Sigmoid colon (tissue), 6 donors: ENCODE measurements at regions not wholly inside any gene's neighbourhood (a gene's known extent, or its start where the extent isn't known, plus 50 kb on each side); places are given as distances from the start of the nearest gene placed in this dataset.

Experiments
- DNase-seq: peaks from one replicate; pipeline ENCODE4 v3.0.0-alpha.2; 2019
- H3K27ac ChIP-seq, 4 donors: fragments of 200-600 bp; sonication (generic); one replicate each; pipeline ENCODE4 v1.5.1; 2016 to 2019; ENCODE audit warnings: mild to moderate bottlenecking in 1 of 4
- H3K27me3 ChIP-seq, 3 donors: fragments of 200-600 bp; sonication (generic); one replicate each; pipeline ENCODE4 v1.5.1; 2019; ENCODE audit warnings: mild to moderate bottlenecking in 1 of 3
- H3K36me3 ChIP-seq, 4 donors: fragments of 200-600 bp; sonication (generic); one replicate each; pipeline ENCODE4 v1.5.1; 2016 to 2019
- H3K4me1 ChIP-seq, 4 donors: fragments of 200-600 bp; sonication (generic); one replicate each; pipeline ENCODE4 v1.5.1; 2017 to 2019
- H3K4me3 ChIP-seq, 4 donors: fragments of 200-600 bp; sonication (generic); one replicate each; pipeline ENCODE4 v1.5.1; 2017 to 2019; ENCODE audit warnings: mild to moderate bottlenecking in 2 of 4, moderate library complexity in 1 of 4
- H3K9me3 ChIP-seq, 4 donors: fragments of 200-600 bp in 3 of 4; sonication (generic) in 3 of 4; one replicate each; pipeline versions ENCODE4 v1.5.1 to v1.6.1; 2013 to 2019
- CTCF ChIP-seq, 4 experiments: fragments of 450-650 bp in 3 of 4; fragments of 200-600 bp in 1 of 4; IDR thresholded peaks; one replicate each; pipeline ENCODE4 v1.5.1; 2016 to 2019; ENCODE audit warnings: antibody characterized with exemption in 4 of 4, mild to moderate bottlenecking in 3 of 4, moderate library complexity in 2 of 4
- EP300 ChIP-seq, 4 donors: sonication (generic); formaldehyde crosslinking; IDR thresholded peaks; one replicate each; pipeline ENCODE4 v1.6.1; 2017; ENCODE audit warnings: antibody characterized with exemption in 4 of 4
- POLR2A ChIP-seq, 2 donors: fragments of 450-650 bp; IDR thresholded peaks; one replicate each; pipeline ENCODE4 v1.6.1; 2016; ENCODE audit warnings: antibody characterized with exemption in 2 of 2, mild to moderate bottlenecking in 2 of 2, moderate library complexity in 2 of 2
- POLR2AphosphoS5 ChIP-seq, 4 donors: sonication (generic); formaldehyde crosslinking; IDR thresholded peaks; one replicate each; pipeline ENCODE4 v1.6.1; 2017; ENCODE audit warnings: antibody characterized with exemption in 4 of 4
- WGBS, 2 donors: extraction: QIAGEN DNeasy Blood & Tissue Kit; methylation state at CpG; one replicate each; pipeline ENCODE4 v1.1.7; 2013; 5-methylcytosine and 5-hydroxymethylcytosine counted together
- intact Hi-C: fragments of 100-400 bp; cut with DNase I; formaldehyde crosslinking; loops from one replicate; pipeline ENCODE4 v1.15.1; 2023
- donor health status: healthy with polysubstance abuse.
- donor health status: healthy.

- 90% methylated on average over 2 of the region's 2 CpGs for WGBS, 2 donors
- no peak for DNase-seq
- peaks cover 0 to 7% (median 0%) of the 10 kb centered on the region in 4 donors for H3K9me3 ChIP-seq
- no peaks in the 10 kb centered on the region for H3K36me3 ChIP-seq
- TF ChIP-seq POLR2AphosphoS5 (IDR thresholded peaks at IDR 0.05) (no peak), POLR2A (IDR thresholded peaks at IDR 0.05) (no peak), EP300 (IDR thresholded peaks at IDR 0.05) (no peak), CTCF (IDR thresholded peaks at IDR 0.05) (no peak)
- no peak overlapping the region for H3K27ac ChIP-seq
- H3K4me1 ChIP-seq, result no peaks in the 10 kb centered on the region
- H3K4me3 ChIP-seq, result no peak overlapping the region
- intact Hi-C loops, result no loop called here
- no peaks in the 10 kb centered on the region for H3K27me3 ChIP-seq
These were observed 697.3 kb downstream of the NR2F2 start for GRCh38 chr15:97027772-97028171.

- TF ChIP-seq CTCF (IDR thresholded peaks at IDR 0.05) (no peak), POLR2AphosphoS5 (IDR thresholded peaks at IDR 0.05) (no peak), EP300 (IDR thresholded peaks at IDR 0.05) (no peak), POLR2A (IDR thresholded peaks at IDR 0.05) (no peak)
- peaks cover 0 to 7% (median 0%) of the 10 kb centered on the region in 4 donors for H3K9me3 ChIP-seq
- 84 to 86% methylated on average over 2 of the region's 2 CpGs for WGBS, 2 donors
These were observed 699.8 kb downstream of the NR2F2 start for GRCh38 chr15:97030251-97030650.

GRCh38 chr15:97036301-97036700, 705.8 kb downstream of the NR2F2 start:
- intact Hi-C loops, result no loop called here
- 76 to 80% methylated on average over 3 of the region's 3 CpGs for WGBS, 2 donors

More at GRCh38 chr15:97030251-97030650, 699.8 kb downstream of the NR2F2 start:
- H3K4me3 ChIP-seq, result no peak overlapping the region
- DNase-seq, result no peak
- H3K4me1 ChIP-seq, result no peaks in the 10 kb centered on the region
- no peaks in the 10 kb centered on the region for H3K27me3 ChIP-seq
- no peak overlapping the region for H3K27ac ChIP-seq
- no peaks in the 10 kb centered on the region for H3K36me3 ChIP-seq
- intact Hi-C loops, result no loop called here

GRCh38 chr15:97037080-97037479, 706.6 kb downstream of the NR2F2 start:
- Histone ChIP-seq H3K27me3 (no peaks in the 10 kb centered on the region), H3K27ac (no peak overlapping the region), H3K4me3 (no peak overlapping the region), H3K9me3 (no peaks in the 10 kb centered on the region), H3K36me3 (no peaks in the 10 kb centered on the region), H3K4me1 (no peaks in the 10 kb centered on the region)
- TF ChIP-seq POLR2A (IDR thresholded peaks at IDR 0.05) (no peak), POLR2AphosphoS5 (IDR thresholded peaks at IDR 0.05) (no peak), EP300 (IDR thresholded peaks at IDR 0.05) (no peak), CTCF (IDR thresholded peaks at IDR 0.05) (no peak)
- DNase-seq, result no peak
- intact Hi-C loops, result no loop called here
- WGBS, 2 donors, result 11 to 58% methylated on average over 1 of the region's 1 CpG

More at GRCh38 chr15:97036301-97036700, 705.8 kb downstream of the NR2F2 start:
- Histone ChIP-seq H3K36me3 (no peaks in the 10 kb centered on the region), H3K9me3 (no peaks in the 10 kb centered on the region), H3K27me3 (no peaks in the 10 kb centered on the region), H3K4me1 (no peaks in the 10 kb centered on the region), H3K27ac (no peak overlapping the region), H3K4me3 (no peak overlapping the region)
- DNase-seq, result no peak
- TF ChIP-seq CTCF (IDR thresholded peaks at IDR 0.05) (no peak), POLR2A (IDR thresholded peaks at IDR 0.05) (no peak), EP300 (IDR thresholded peaks at IDR 0.05) (no peak), POLR2AphosphoS5 (IDR thresholded peaks at IDR 0.05) (no peak)
